ENCODE measurements at regions not wholly inside any gene's neighbourhood (a gene's known extent, or its start where the extent isn't known, plus 50 kb on each side); places are given as distances from the start of the nearest gene placed in this dataset.

DNA sequence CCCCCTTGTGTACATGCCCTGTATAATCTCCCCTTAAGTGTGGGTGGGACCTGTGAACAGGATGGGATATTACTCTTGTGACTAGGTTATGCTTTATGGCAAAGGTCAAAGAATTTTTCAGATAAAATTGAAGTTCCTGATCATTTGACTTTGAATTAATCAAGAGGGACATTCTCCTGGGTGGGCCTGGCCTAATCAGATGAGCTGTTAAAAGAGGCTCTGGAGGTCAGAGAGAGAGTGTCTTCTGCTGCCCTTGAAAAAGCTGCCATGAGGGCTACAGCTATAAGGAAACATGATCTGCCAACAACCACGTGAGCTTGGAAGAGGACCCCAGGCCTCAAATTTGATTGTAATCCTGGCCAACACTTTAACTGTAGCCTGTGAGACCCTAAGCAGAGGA lies 125.6 kb upstream of the CSF3R start:
- TF ChIP-seq, protein P1, sequence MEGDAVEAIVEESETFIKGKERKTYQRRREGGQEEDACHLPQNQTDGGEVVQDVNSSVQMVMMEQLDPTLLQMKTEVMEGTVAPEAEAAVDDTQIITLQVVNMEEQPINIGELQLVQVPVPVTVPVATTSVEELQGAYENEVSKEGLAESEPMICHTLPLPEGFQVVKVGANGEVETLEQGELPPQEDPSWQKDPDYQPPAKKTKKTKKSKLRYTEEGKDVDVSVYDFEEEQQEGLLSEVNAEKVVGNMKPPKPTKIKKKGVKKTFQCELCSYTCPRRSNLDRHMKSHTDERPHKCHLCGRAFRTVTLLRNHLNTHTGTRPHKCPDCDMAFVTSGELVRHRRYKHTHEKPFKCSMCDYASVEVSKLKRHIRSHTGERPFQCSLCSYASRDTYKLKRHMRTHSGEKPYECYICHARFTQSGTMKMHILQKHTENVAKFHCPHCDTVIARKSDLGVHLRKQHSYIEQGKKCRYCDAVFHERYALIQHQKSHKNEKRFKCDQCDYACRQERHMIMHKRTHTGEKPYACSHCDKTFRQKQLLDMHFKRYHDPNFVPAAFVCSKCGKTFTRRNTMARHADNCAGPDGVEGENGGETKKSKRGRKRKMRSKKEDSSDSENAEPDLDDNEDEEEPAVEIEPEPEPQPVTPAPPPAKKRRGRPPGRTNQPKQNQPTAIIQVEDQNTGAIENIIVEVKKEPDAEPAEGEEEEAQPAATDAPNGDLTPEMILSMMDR (IDR thresholded peaks at IDR 0.05) = no peak
- no peak for TF ChIP-seq POLR2A (IDR thresholded peaks at IDR 0.05)

Measured in esophagus squamous epithelium (tissue), 4 donors.